GM12878 (cell line): ENCODE measurements at regions not wholly inside any gene's neighbourhood (a gene's known extent, or its start where the extent isn't known, plus 50 kb on each side); places are given as distances from the start of the nearest gene placed in this dataset.
"Not testable (repeated sequence)": the region's sequence is repeated elsewhere in the genome, so short reads cannot be mapped to it uniquely, and the experiment has no call there.

ENCODE experiments used
- ATAC-seq: fragments of 200-7000 bp; cut with Tn5 transposase; 3 replicates; pipeline ENCODE4 v1.9.1; 2020; ENCODE audit warnings: mild to moderate bottlenecking, moderate library complexity
- BruUV-seq: library from RNA; stranded (reverse); fragments of 400-500 nt; replicated peaks from 2 replicates; lab custom pipeline; 2021; lab: Mats Ljungman, UMichigan
- CTCF ChIA-PET: fragments of 300-600 bp; sonication (Branson Sonifier 250); formaldehyde crosslinking; extraction: SDS; loops from one replicate; lab custom pipeline; 2021; ENCODE audit warnings: inconsistent platforms; lab: Yijun Ruan, JAX
- POLR2A ChIA-PET: fragments of 350-600 bp; formaldehyde crosslinking; extraction: SDS; loops from one replicate; lab custom pipeline; 2021; ENCODE audit warnings: inconsistent platforms; lab: Charles Lee
- RAD21 ChIA-PET: fragments of 300-600 bp; sonication (Branson Sonifier 250); formaldehyde crosslinking; loops from one replicate; lab custom pipeline; 2023; ENCODE audit warnings: antibody characterized with exemption; ENCODE audit not compliant: unreplicated experiment; lab: Charles Lee
- SMC1A ChIA-PET: fragments of 300-600 bp; sonication (Branson Sonifier 250); formaldehyde crosslinking; loops from one replicate; lab custom pipeline; 2023; ENCODE audit not compliant: unreplicated experiment, uncharacterized antibody; lab: Charles Lee
- DNase-seq: peaks from one replicate; pipeline ENCODE4 v3.0.0-alpha.2; 2011; ENCODE audit warnings: low read depth, low spot score
- FAIRE-seq: peaks from 3 replicates; lab custom pipeline; 2011; peaks lifted over from hg19 to GRCh38; lab: Jason Lieb, UNC
- H2AFZ ChIP-seq: 2 replicates; pipeline ENCODE4 v1.6.0; 2011; ENCODE audit warnings: low read depth, low read length, control low read depth; ENCODE audit not compliant: control insufficient read depth
- H3K27ac ChIP-seq: 2 replicates; pipeline ENCODE4 v1.5.1; 2011; ENCODE audit warnings: control low read depth; ENCODE audit not compliant: control insufficient read depth, insufficient read depth
- H3K27me3 ChIP-seq, 2 experiments: replicated peaks in 1 of 2; 2 replicates each; pipeline versions ENCODE4 v1.6.0 to v1.6.1; 2011; ENCODE audit warnings: low read length in 1 of 2; ENCODE audit not compliant: control insufficient read depth in 2 of 2, insufficient read depth in 2 of 2
- H3K36me3 ChIP-seq, 2 experiments: 2 replicates each; pipeline ENCODE4 v1.5.1; 2011; ENCODE audit warnings: low read length in 1 of 2; ENCODE audit not compliant: control insufficient read depth in 2 of 2, insufficient read depth in 2 of 2
- H3K4me1 ChIP-seq: 2 replicates; pipeline ENCODE4 v1.6.1; 2011; ENCODE audit warnings: mild to moderate bottlenecking, low read length, moderate library complexity, mixed read lengths; ENCODE audit not compliant: control insufficient read depth, insufficient read depth
- H3K4me2 ChIP-seq: 2 replicates; pipeline ENCODE4 v1.6.0; 2011; ENCODE audit warnings: control low read depth; ENCODE audit not compliant: control insufficient read depth, insufficient read depth
- H3K4me3 ChIP-seq: fragments of 200-600 bp; sonication (generic); 2 replicates; pipeline ENCODE4 v1.5.1; 2016
- H3K79me2 ChIP-seq: 2 replicates; pipeline ENCODE4 v1.6.0; 2011; ENCODE audit warnings: low read length; ENCODE audit not compliant: control insufficient read depth, insufficient read depth
- H3K9ac ChIP-seq: 2 replicates; pipeline ENCODE4 v1.8.0; 2011; ENCODE audit warnings: low read length, control low read depth, mixed read lengths; ENCODE audit not compliant: control insufficient read depth, insufficient read depth
- H3K9me3 ChIP-seq: replicated peaks from 3 replicates; pipeline ENCODE4 v1.5.1; 2011; ENCODE audit warnings: mild to moderate bottlenecking, low read length; ENCODE audit not compliant: control insufficient read depth, insufficient read depth
- H4K20me1 ChIP-seq: 2 replicates; pipeline ENCODE4 v1.6.0; 2011; ENCODE audit not compliant: control insufficient read depth, insufficient read depth
- WGBS: methylation state at CpG from one replicate; pipeline ENCODE4 v1.1.6; 2016; ENCODE audit warnings: low lambda C conversion rate; ENCODE audit not compliant: insufficient replicate concordance, insufficient coverage; ENCODE audit errors: missing lambda C conversion rate; 5-methylcytosine and 5-hydroxymethylcytosine counted together
- in situ Hi-C: fragments of 300-500 bp; cut with MboI; formaldehyde crosslinking; loops from 9 replicates; pipeline ENCODE4 v1.14.3; 2018; ENCODE audit warnings: mixed read lengths
- intact Hi-C: fragments of 100-400 bp; cut with micrococcal nuclease; formaldehyde crosslinking; loops from one replicate; pipeline ENCODE4 v1.14.2; 2022; ENCODE audit not compliant: unreplicated experiment

DNA sequence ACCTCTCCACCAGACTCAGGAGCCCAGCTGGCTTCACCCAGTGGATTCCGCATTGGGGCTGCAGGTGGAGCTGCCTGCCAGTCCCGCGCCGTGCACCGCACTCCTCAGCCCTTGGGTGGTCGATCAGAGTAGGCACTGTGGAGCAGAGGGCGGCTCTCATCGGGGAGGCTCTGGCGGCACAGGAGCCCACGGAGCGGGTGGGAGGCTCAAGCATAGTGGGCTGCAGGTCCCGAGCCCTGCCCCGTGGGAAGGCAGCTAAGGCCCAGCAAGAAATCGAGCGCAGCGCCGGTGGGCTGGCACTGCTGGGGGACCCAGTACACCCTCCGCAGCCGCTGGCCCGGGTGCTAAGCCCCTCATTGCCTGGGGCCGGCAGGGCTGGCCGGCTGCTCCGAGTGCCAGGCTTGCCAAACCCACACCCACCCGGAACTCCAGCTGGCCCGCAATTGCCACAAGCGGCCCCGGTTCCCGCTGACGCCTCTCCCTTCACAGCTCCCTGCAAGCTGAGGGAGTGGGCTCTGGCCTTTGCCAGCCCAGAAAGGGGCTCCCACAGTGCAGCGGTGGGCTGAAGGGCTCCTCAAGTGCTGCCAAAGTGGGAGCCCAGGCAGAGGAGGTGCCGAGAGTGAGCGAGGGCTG, 2065.8 kb upstream of the CDH6 start:
- H3K36me3 ChIP-seq, BruUV-seq, SMC1A ChIA-PET, DNase-seq, H3K9me3 ChIP-seq, RAD21 ChIA-PET, in situ Hi-C loops, intact Hi-C loops, H3K27ac ChIP-seq, H4K20me1 ChIP-seq, FAIRE-seq, H3K4me2 ChIP-seq, POLR2A ChIA-PET, H2AFZ ChIP-seq, H3K79me2 ChIP-seq, H3K4me1 ChIP-seq, ATAC-seq, H3K4me3 ChIP-seq, H3K27me3 ChIP-seq, H3K9ac ChIP-seq, CTCF ChIA-PET: not testable (repeated sequence)
- 74% methylated on average over 29 of the region's 32 CpGs for WGBS

DNA sequence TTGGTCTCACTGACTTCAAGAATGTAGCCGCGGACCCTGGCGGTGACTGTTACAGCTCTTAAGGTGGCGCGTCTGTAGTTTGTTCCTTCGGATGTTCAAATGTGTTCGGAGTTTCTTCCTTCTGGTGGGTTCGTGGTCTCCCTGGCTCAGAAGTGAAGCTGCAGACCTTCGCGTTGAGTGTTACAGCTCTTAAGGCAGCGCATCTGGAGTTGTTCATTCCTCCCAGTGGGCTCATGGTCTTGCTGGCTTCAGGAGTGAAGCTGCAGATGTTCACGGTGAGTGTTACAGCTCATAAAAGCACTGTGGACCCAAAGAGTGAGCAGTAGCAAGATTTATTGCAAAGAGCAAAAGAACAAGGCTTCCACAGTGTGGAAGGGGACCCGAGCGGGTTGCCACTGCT, 2067.0 kb upstream of the CDH6 start:
- H3K4me2 ChIP-seq, H3K4me3 ChIP-seq, H3K79me2 ChIP-seq, H2AFZ ChIP-seq, ATAC-seq, SMC1A ChIA-PET, H3K27me3 ChIP-seq, POLR2A ChIA-PET, H4K20me1 ChIP-seq, DNase-seq, H3K9ac ChIP-seq, H3K36me3 ChIP-seq, RAD21 ChIA-PET, H3K27ac ChIP-seq, BruUV-seq, H3K4me1 ChIP-seq, CTCF ChIA-PET, in situ Hi-C loops, FAIRE-seq, intact Hi-C loops, H3K9me3 ChIP-seq: not testable (repeated sequence)
- 69% methylated on average over 14 of the region's 14 CpGs for WGBS
